GM21723 (cell line): ENCODE measurements at regions not wholly inside any gene's neighbourhood (a gene's known extent, or its start where the extent isn't known, plus 50 kb on each side); places are given as distances from the start of the nearest gene placed in this dataset.
"Not testable (repeated sequence)": the region's sequence is repeated elsewhere in the genome, so short reads cannot be mapped to it uniquely, and the experiment has no call there.

Experiments
- ATAC-seq: cut with Tn5 transposase; IDR thresholded peaks from one replicate; pipeline ENCODE4 v1.9.1; 2021; ENCODE audit warnings: mild to moderate bottlenecking, moderate library complexity; ENCODE audit not compliant: unreplicated experiment

GRCh38 chr6:21874372-21874771 is 280.8 kb downstream of the SOX4 start:
- no peak for ATAC-seq

DNA sequence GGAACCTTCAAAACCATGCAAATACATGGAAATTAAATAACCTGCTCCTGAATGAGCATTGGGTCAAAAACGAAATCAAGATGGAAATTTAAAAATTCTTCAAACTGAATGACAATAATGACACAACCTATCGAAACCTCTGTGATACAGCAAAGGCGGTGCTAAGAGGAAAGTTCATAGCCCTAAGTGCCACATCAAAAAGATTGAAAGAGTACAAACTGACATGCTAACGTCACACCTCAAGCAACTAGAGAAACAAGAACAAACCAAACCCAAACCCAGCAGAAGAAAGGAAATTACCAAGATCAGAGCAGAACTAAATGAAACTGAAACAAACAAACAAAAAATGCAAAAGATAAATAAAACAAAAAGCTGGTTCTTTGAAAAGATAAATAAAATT is 283.5 kb downstream of the SOX4 start:
- ATAC-seq: not testable (repeated sequence)

GRCh38 chr6:21880249-21880648 is 286.7 kb downstream of the SOX4 start:
- not testable (repeated sequence) for ATAC-seq

GRCh38 chr6:21881969-21882465 is 288.5 kb downstream of the SOX4 start:
- ATAC-seq: no peak

GRCh38 chr6:21883595-21884328 is 290.2 kb downstream of the SOX4 start:
- no peak for ATAC-seq

GRCh38 chr6:21885111-21885510 is 291.6 kb downstream of the SOX4 start:
- ATAC-seq: no peak

- no peak for ATAC-seq
Observed at GRCh38 chr6:21885532-21886114, 292.1 kb downstream of the SOX4 start.

GRCh38 chr6:21886542-21887151 is 293.1 kb downstream of the SOX4 start:
- no peak for ATAC-seq

GRCh38 chr6:21887231-21888185 is 294.0 kb downstream of the SOX4 start:
- no peak for ATAC-seq

- ATAC-seq: no peak
Observed at GRCh38 chr6:21891080-21891479, 297.5 kb downstream of the SOX4 start.

DNA sequence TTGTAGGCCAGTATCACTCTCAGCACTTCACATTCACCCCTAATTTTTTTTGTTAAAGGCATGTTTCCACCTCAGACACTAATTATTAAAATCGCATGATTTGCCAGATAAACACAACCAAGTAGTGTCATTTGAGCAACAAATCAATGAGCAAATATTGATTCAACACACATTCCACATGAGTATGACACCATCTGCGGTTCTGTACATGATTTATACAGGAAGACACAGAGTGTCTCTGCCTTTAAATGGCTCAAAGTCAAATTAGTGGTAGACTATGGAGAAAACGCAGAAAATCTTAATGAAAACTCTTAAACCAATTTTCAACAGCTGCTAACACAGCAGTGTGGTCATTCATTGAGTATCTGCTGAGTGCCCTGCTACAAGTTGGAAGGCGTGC is 300.2 kb downstream of the SOX4 start:
- ATAC-seq: no peak

DNA sequence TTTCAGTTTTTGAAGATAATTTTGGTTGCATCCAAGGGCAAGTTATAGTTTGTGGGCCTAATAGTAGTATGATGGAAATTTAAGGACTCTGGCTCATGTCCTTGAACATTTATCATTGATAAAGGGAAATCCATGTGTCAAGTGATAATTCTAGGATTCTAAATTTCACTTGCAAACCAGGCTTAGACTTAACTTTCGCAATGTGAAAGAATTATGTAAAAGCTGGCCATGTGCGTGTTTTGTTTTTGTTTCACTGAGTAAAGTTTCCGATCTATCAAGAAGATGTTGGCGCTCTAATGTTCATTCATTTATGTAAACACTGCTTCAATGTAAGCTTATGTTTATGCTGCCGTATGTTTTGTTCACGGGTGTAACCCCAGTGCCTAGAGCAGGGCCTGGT is 302.0 kb downstream of the SOX4 start:
- ATAC-seq: no peak

DNA sequence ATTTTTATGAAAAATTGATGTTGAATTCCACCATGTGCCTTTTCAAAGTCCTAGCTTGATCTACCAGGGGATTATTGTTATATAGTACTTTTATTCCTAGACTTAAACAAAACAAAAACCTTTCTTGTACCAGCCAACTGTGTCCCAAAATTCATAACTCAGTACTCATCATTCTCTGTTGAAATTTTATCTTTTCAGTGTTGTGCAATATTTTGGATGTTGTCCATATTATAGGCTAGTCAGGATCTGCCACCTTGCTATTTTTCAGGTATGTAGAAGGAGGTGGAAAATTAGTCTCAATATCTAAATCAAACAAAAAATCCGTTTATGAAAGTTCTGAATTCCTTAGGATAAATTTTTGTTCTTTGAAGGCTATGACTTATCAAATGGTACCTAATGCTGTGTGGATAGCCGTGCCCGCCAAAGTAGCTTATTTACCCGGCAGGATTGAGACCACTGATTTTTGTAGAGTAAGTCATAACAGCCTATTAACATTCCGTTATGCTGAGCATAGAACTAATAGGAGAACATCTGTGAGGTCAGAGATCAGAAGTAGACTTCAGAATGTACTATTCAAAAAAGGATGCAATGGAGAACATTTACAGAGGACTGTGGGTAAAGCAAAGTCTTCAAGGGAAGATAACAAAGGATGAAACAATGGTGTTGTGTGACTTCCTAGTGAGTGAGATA is 304.7 kb downstream of the SOX4 start:
- no peak for ATAC-seq

- no peak for ATAC-seq
Observed at GRCh38 chr6:21899708-21900107, 306.2 kb downstream of the SOX4 start.

DNA sequence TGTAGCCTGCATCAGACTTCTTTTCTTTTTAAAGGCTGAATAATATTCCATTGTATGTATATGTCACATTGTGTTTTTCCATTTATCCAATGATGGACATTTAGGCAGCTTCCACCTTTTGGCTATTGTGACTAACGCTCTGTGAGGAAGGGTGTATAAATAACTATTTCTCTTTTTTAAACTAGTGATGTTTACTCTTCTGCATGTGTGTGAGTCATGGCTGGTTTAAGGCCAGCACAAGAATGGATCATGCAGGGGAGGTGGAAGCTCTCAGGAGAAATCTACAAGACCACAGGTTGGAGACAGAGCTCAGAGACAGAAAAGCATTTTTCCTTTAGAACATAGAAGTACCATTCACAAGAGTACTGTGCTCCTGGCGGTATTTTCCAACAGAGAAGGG is 307.2 kb downstream of the SOX4 start:
- no peak for ATAC-seq

- no peak for ATAC-seq
Observed at GRCh38 chr6:21902628-21903169, 309.1 kb downstream of the SOX4 start.

- no peak for ATAC-seq
Observed at GRCh38 chr6:21905531-21905930, 312.0 kb downstream of the SOX4 start.

DNA sequence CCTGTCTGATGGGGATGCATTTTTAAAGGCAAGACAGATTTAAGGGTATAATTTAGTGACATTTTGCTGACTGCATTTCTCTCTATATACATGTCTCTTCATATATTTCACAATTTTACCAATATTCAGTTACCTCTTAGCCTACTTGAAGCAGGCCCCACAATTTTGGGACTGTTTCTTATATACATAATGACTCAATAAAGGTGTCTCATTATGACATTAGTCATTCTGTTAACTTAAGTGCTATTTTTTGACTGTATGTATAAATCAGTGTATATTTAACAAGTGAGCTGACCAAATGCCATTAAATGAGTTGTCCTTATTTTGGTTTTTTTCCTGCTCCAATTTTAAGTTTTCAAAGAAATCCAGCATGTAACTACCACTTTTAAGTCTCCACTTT is 313.3 kb downstream of the SOX4 start:
- no peak for ATAC-seq

DNA sequence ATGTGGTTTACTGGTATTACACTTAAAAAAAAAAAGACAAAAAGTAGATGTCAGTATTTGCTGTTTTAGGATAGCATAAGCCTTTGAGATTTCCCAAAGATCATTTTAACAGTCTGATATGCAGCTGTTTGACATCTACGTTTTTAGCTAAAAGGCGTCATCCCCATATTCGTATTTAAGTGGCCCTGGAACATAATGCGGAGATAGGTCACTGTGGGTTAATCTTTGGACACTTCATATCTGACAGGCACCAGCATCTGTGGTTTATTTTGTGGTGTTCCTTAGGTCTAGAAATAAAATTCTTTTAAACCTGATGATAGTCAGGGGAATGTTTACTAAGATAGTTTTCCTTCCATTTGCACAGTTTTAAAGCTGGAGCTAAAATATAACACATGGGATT is 313.7 kb downstream of the SOX4 start:
- ATAC-seq: no peak

DNA sequence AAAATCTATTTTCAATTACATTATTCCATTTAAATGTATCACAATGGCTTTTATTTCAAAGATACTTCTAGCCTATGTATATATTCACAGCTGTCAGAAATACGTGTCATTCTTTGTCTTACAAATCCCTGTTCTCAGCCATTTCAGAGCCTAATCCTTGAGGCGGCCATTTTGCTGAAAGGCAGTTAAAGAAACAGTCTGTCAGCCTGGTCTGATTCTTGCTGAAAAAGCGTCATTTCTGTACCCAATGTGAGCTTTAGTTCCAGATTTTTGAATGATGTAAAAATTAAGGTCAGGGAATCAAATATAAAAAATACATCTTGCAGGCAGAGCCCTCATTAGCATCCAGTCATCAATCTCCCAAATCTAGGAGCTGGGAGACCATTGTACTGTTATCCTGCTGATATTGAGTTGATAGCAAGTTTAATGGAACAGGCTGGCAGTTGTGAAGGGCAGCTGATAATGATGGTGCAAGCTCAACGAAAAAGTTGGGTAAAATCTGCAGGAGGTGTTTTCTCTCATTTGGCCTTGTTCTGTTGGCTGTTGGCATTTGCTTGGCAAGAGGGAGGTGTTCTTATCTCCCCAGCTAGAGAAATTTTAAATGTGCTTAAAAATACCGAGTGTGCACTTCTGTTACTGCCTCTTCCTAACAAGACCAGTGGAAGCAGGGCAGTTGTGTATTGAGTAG is 314.8 kb downstream of the SOX4 start:
- ATAC-seq: no peak
